Small intestine (tissue), 7 donors: ENCODE measurements at regions not wholly inside any gene's neighbourhood (a gene's known extent, or its start where the extent isn't known, plus 50 kb on each side); places are given as distances from the start of the nearest gene placed in this dataset.

Experiments used
- DNase-seq, 2 donors: peaks; one replicate each; pipeline versions ENCODE4 v3.0.0 to v3.0.0-alpha.2; 2013
- FAIRE-seq: peaks from 2 replicates; lab custom pipeline; 2012; peaks lifted over from hg19 to GRCh38; lab: Jason Lieb, UNC
- H3K27ac ChIP-seq, 3 donors: one replicate each; pipeline ENCODE4 v1.5.1; 2013; ENCODE audit warnings: low read length in 2 of 3, mild to moderate bottlenecking in 2 of 3, control low read depth in 1 of 3, inconsistent platforms in 1 of 3, low read depth in 1 of 3, moderate library complexity in 1 of 3
- H3K27me3 ChIP-seq, 3 donors: one replicate each; pipeline ENCODE4 v1.6.1; 2013; ENCODE audit warnings: low read length in 3 of 3, inconsistent platforms in 1 of 3; ENCODE audit not compliant: control insufficient read depth in 3 of 3, insufficient read depth in 3 of 3
- H3K36me3 ChIP-seq, 3 donors: one replicate each; pipeline ENCODE4 v1.6.1; 2013; ENCODE audit warnings: low read length in 3 of 3, inconsistent platforms in 1 of 3, low read depth in 1 of 3, mild to moderate bottlenecking in 1 of 3, moderate library complexity in 1 of 3; ENCODE audit not compliant: control insufficient read depth in 3 of 3, insufficient read depth in 2 of 3
- H3K4me1 ChIP-seq, 3 donors: one replicate each; pipeline ENCODE4 v1.6.1; 2013; ENCODE audit warnings: low read length in 2 of 3, inconsistent platforms in 1 of 3, low read depth in 1 of 3, mild to moderate bottlenecking in 1 of 3, moderate library complexity in 1 of 3; ENCODE audit not compliant: control insufficient read depth in 3 of 3, insufficient read depth in 2 of 3
- H3K4me3 ChIP-seq, 3 donors: one replicate each; pipeline ENCODE4 v1.5.1; 2013; ENCODE audit warnings: low read length in 3 of 3, control low read depth in 1 of 3, inconsistent platforms in 1 of 3, low read depth in 1 of 3, mild to moderate bottlenecking in 1 of 3, moderate library complexity in 1 of 3
- H3K9me3 ChIP-seq, 2 donors: one replicate each; pipeline ENCODE4 v1.6.1; 2013; ENCODE audit warnings: low read depth in 1 of 2, low read length in 1 of 2; ENCODE audit not compliant: control insufficient read depth in 2 of 2, insufficient read depth in 1 of 2
- WGBS, 3 donors: extraction: QIAGEN DNeasy Blood & Tissue Kit; methylation state at CpG; one replicate each; pipeline ENCODE4 v1.1.7; 2013; 5-methylcytosine and 5-hydroxymethylcytosine counted together
- donor health status: healthy with polysubstance abuse.
- donor health status: control.
- donor health status: control.
- donor health status: Bipolar disorder and iron deficiency.
- donor health status: healthy.

DNA sequence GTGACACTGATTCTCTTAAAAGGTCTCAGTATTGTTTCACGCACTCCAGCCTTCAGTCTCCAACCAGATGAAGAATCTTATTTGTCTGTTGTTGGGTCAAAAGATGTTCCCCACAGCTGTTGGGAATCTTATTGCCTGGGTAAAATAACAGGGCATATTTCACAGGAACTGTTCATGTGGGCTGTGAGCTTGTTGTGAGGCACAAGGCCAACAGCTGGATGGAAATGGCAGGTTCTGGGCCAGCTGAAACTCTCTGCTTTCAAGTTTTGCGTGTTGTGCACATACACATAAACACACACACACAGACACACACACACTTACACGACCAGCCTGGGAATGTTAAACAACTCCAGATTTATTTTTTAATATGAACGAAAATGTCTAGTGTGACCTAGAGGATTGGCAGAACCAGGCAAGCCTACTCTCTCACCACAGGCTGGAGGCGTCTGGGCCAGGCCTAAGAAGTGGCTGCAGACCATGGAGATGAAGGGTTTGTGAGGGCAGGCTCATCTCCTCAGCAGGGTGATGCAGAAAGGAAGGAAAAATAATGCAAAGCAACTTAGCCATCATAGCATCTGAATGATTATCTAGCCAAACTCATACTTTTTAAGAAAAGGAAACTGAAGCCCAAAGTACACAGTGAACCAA lies 357.0 kb downstream of the TTLL7 start:
- peak overlapping the region in 1 of 3 donors; percentile 47 for H3K27ac ChIP-seq
- DNase-seq: peak in 1 of 2 donors; percentile 1
- no peaks in the 10 kb centered on the region for H3K9me3 ChIP-seq
- H3K4me1 ChIP-seq: peaks cover 0 to 8% (median 0%) of the 10 kb centered on the region in 3 donors
- no peak overlapping the region for H3K4me3 ChIP-seq
- no peak for FAIRE-seq
- WGBS, 3 donors: 59 to 79% (median 74%) methylated on average over 5 of the region's 5 CpGs
- H3K27me3 ChIP-seq: no peaks in the 10 kb centered on the region
- no peaks in the 10 kb centered on the region for H3K36me3 ChIP-seq

DNA sequence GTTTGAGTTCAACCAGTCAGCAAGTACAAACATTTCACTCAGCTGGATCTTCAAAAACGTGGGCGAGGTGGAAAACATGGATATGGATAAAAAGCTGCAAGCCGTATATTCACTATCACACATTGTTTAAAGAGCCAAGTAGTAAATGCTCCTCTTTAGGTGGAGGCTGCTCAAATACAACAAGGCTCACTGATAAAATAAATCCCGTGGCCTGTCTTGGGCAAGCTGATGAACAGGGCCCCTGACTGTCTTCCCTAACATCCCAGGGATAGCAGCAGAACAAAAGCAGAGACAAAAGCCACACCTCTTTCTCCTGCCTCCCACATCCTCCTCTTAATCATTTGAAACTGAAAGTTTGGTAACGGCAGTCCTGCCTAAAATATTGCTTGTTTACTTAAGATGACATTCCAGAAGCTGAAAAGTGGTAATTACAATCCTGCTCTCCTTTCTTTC lies 357.7 kb downstream of the TTLL7 start:
- WGBS, 3 donors: 18 to 34% (median 32%) methylated on average over 5 of the region's 5 CpGs
- Histone ChIP-seq H3K4me1 (peaks cover 0 to 8% (median 0%) of the 10 kb centered on the region in 3 donors), H3K27me3 (no peaks in the 10 kb centered on the region), H3K9me3 (no peaks in the 10 kb centered on the region), H3K36me3 (no peaks in the 10 kb centered on the region), H3K27ac (no peak overlapping the region), H3K4me3 (no peak overlapping the region)
- FAIRE-seq: no peak
- DNase-seq: peak in 1 of 2 donors; percentile 2

DNA sequence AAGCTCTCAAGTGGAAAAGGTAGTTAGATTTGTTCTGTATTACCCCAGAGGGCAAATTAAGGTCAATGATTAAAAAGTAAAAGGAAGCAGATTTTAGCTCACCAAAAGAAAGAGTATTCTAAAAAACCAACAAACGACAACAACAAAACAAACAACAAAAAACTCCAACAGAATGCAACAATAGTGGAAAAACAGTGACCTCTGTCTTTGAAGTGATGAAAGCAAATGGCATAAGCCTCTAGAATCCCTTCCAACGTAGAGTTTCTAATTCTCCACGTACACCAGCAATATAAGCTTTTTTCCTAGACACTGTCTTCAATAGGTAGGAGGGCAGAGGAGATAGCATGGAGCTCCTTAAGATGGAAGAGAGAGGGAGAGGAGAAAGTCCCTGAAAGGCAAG lies 359.1 kb downstream of the TTLL7 start:
- H3K9me3 ChIP-seq: no peaks in the 10 kb centered on the region
- no peaks in the 10 kb centered on the region for H3K36me3 ChIP-seq

DNA sequence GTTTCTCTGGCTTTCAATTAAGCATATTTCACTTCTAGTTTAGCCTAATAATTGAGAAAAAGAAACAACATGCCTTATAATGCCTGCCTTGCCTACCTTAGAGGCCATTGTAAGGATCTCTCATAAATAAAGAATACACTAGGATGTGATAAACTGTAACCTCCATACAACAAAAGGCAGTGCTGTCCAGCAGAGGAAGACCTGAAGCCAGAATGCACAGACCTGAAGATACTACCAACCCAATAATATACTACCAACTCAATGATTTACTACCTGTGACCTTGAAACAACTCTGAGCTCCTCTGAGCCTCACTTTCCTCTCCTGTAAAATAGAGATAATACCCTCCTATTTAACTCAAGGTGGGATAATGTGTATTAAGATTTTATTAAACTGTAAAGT lies 361.3 kb downstream of the TTLL7 start:
- DNase-seq (no peak), FAIRE-seq (no peak)
- Histone ChIP-seq H3K27me3 (no peaks in the 10 kb centered on the region), H3K27ac (no peak overlapping the region), H3K4me1 (peaks cover 0 to 8% (median 0%) of the 10 kb centered on the region in 3 donors), H3K4me3 (no peak overlapping the region), H3K36me3 (no peaks in the 10 kb centered on the region), H3K9me3 (no peaks in the 10 kb centered on the region)

More for the DNA sequence above, 359.1 kb downstream of the TTLL7 start:
- Histone ChIP-seq H3K27ac (no peak overlapping the region), H3K4me1 (peaks cover 0 to 8% (median 0%) of the 10 kb centered on the region in 3 donors), H3K27me3 (no peaks in the 10 kb centered on the region), H3K4me3 (no peak overlapping the region)
- WGBS, 3 donors: 81 to 88% (median 83%) methylated on average over 3 of the region's 3 CpGs
- FAIRE-seq (no peak), DNase-seq (no peak)

DNA sequence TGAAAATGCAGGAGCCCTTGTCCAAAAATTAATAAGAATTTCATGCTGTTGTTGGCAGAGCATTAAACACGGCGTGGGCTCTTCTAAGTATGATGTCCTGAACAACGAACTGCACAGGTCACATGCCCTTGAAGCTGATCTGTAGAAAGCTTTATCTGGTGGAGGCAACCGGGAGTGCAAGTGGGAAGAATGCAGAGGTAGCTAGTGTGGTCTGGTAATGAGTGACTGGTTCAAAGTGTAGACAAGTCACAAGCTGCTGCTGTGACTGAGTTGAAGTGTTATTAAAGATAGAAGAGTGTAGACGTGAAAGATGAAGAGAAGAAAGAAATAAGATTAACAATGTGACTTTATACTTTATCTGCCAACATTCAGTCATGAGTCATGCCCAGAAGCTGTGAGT lies 361.9 kb downstream of the TTLL7 start:
- FAIRE-seq: no peak

DNA sequence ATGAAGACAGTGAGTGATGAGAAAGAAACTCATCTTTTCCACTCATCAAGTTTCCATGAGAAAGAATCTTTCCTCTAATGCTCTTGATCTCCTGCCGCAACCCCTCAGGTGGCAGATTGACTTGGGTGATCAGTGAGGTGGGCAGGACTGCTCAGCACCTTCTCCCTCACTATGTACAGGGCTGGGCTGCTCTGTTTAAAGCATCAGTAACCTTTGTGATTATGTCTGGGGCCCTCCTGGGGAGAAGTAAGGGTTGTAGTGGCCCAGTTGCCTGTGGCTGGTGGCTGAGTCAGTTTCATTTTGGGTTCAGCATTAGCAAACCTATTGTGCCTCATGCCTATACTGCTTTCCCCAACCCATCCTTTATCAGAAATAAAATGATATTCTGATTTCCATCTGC lies 366.0 kb downstream of the TTLL7 start:
- Histone ChIP-seq H3K27ac (no peak overlapping the region), H3K9me3 (no peaks in the 10 kb centered on the region), H3K36me3 (no peaks in the 10 kb centered on the region), H3K4me3 (no peak overlapping the region), H3K27me3 (no peaks in the 10 kb centered on the region), H3K4me1 (no peaks in the 10 kb centered on the region)
- DNase-seq (no peak), FAIRE-seq (no peak)
- WGBS, 3 donors: 81 to 92% (median 88%) methylated on average over 1 of the region's 1 CpG

More for the DNA sequence above, 361.9 kb downstream of the TTLL7 start:
- WGBS, 3 donors: 71 to 84% (median 71%) methylated on average over 5 of the region's 5 CpGs
- DNase-seq: no peak
- no peaks in the 10 kb centered on the region for H3K27me3 ChIP-seq
- no peak overlapping the region for H3K4me3 ChIP-seq
- no peak overlapping the region for H3K27ac ChIP-seq
- H3K9me3 ChIP-seq: no peaks in the 10 kb centered on the region
- peaks cover 0 to 8% (median 0%) of the 10 kb centered on the region in 3 donors for H3K4me1 ChIP-seq
- H3K36me3 ChIP-seq: no peaks in the 10 kb centered on the region

DNA sequence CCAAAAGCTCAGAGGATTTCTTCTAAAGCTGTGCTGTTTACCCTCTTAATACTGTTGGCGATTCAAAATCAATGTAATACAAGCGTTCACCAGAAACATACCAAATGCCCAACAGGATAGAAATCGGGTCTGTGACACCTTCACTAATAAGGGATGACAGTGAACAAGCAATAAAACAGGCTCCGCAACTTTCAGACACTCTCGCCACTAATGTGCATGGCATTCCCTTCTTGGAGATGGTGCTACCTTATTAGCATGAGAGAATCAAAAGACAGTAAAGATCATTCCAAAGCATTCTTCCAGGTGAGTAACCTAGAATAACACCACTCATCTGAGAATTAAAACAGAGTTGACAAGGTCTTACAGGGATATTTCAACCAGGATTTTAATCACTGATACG lies 367.1 kb downstream of the TTLL7 start:
- FAIRE-seq: no peak
- no peak overlapping the region for H3K27ac ChIP-seq
- H3K9me3 ChIP-seq: no peaks in the 10 kb centered on the region
- H3K4me3 ChIP-seq: no peak overlapping the region
- DNase-seq: no peak
- H3K4me1 ChIP-seq: no peaks in the 10 kb centered on the region
- WGBS, 3 donors: 81 to 89% (median 83%) methylated on average over 6 of the region's 6 CpGs
- no peaks in the 10 kb centered on the region for H3K36me3 ChIP-seq
- H3K27me3 ChIP-seq: no peaks in the 10 kb centered on the region

DNA sequence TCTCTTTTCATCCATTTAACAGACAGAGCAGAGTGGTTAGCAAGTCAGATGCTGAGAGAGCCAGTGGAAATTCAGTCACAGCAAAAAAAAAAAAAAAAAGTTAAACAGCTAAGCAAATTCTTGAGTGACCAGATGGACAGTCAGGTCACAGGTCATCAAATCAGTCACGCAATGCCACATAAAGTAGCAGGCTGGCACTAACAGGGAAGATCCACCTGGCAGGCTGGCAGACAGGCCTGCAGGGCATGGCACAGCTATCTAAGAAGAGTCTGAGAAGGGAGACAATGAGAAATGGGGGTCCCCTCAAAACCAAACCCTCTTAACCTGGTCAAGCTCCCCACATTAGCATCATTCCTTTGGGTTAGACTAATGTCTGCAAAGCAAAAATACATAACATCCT lies 371.9 kb downstream of the TTLL7 start:
- FAIRE-seq (no peak), DNase-seq (no peak)
- WGBS, 3 donors: 85 to 92% (median 90%) methylated on average over 1 of the region's 1 CpG

DNA sequence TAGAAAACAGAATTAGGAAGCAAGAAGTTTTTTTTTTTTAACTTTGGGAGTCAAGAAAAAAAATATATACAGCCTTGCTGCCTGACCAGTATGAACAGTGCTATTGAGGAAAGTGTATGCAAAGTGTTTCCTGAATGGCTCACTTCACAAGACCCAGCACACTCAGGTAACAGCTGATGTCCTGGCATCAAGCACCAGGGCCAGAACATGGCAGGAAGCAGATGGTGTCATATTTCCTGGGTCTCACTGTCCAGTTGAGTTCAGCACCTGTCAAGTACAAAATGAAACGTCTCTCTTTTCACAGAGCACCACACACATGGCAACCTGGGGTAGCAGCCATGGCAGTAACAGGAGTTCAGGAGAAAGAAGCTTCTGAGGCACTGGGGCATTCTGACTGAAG lies 372.3 kb downstream of the TTLL7 start:
- no peak for FAIRE-seq
- WGBS, 3 donors: 24 to 32% (median 30%) methylated on average over 1 of the region's 1 CpG
- H3K9me3 ChIP-seq: no peaks in the 10 kb centered on the region
- no peaks in the 10 kb centered on the region for H3K27me3 ChIP-seq
- H3K4me3 ChIP-seq: no peak overlapping the region
- DNase-seq: no peak
- H3K4me1 ChIP-seq: no peaks in the 10 kb centered on the region
- no peaks in the 10 kb centered on the region for H3K36me3 ChIP-seq
- H3K27ac ChIP-seq: no peak overlapping the region

More for the DNA sequence above, 371.9 kb downstream of the TTLL7 start:
- Histone ChIP-seq H3K36me3 (no peaks in the 10 kb centered on the region), H3K4me3 (no peak overlapping the region), H3K4me1 (no peaks in the 10 kb centered on the region), H3K27ac (no peak overlapping the region), H3K9me3 (no peaks in the 10 kb centered on the region), H3K27me3 (no peaks in the 10 kb centered on the region)
